AG10803 (cell line): ENCODE measurements at regions not wholly inside any gene's neighbourhood (a gene's known extent, or its start where the extent isn't known, plus 50 kb on each side); places are given as distances from the start of the nearest gene placed in this dataset.

ENCODE experiments used
- DNase-seq: peaks from one replicate; pipeline ENCODE4 v3.0.0; 2010; ENCODE audit warnings: low read depth
- H3K4me3 ChIP-seq: 2 replicates; pipeline ENCODE4 v1.5.1; 2011; ENCODE audit warnings: mild to moderate bottlenecking, low read length, control low read depth
- TF ChIP-seq, protein P1 (sequence below): conservative IDR thresholded peaks from 2 replicates; pipeline ENCODE4 v1.5.1; 2011; ENCODE audit warnings: mild to moderate bottlenecking, low read length, control low read depth, inconsistent platforms

GRCh38 chr1:229031481-229032341, 239.2 kb upstream of the RAB4A start:
- DNase-seq: no peak
- H3K4me3 ChIP-seq: no peak overlapping the region
- TF ChIP-seq, protein P1, sequence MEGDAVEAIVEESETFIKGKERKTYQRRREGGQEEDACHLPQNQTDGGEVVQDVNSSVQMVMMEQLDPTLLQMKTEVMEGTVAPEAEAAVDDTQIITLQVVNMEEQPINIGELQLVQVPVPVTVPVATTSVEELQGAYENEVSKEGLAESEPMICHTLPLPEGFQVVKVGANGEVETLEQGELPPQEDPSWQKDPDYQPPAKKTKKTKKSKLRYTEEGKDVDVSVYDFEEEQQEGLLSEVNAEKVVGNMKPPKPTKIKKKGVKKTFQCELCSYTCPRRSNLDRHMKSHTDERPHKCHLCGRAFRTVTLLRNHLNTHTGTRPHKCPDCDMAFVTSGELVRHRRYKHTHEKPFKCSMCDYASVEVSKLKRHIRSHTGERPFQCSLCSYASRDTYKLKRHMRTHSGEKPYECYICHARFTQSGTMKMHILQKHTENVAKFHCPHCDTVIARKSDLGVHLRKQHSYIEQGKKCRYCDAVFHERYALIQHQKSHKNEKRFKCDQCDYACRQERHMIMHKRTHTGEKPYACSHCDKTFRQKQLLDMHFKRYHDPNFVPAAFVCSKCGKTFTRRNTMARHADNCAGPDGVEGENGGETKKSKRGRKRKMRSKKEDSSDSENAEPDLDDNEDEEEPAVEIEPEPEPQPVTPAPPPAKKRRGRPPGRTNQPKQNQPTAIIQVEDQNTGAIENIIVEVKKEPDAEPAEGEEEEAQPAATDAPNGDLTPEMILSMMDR: no peak

DNA sequence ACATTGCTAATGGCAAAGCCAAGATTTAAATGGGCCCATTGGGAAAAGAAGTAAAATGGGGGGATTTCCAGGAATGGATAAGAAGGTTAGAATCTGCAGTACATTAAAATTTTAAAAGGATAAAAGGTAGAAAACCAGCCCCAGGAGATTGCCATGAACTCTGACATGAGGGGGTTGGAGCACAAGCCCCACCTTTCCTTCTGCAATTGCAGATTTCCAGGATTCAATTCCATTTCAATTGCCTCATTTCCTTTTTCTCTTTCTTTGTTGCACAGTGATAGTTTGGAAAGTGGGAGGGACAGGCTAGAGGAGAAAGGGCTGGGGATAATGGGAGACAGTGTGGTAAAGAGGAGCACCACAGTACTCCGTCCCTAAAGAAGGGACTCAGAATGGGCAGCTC, 238.5 kb upstream of the RAB4A start:
- no peak overlapping the region for H3K4me3 ChIP-seq
- TF ChIP-seq, protein P1: no peak
- no peak for DNase-seq

DNA sequence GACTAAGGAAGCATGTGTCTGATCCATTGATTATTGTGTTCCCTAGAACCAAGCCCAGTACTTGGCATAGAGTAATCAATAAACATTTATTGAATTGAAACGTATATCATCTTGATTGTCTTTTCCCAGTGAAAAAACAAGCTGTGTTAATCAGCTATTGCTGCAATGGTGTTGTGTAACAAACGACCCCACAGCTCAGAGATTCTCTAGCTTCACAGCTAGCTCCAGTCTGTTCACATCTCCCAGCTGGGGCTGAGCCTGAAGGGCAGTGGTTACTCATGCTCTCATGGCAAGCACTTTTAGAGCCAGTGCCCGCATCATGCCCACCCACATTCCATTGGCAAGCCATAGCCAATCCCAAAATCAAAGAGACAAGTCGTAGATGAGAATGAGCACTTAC, 237.4 kb upstream of the RAB4A start:
- no peak overlapping the region for H3K4me3 ChIP-seq
- TF ChIP-seq, protein P1: no peak
- DNase-seq: no peak

DNA sequence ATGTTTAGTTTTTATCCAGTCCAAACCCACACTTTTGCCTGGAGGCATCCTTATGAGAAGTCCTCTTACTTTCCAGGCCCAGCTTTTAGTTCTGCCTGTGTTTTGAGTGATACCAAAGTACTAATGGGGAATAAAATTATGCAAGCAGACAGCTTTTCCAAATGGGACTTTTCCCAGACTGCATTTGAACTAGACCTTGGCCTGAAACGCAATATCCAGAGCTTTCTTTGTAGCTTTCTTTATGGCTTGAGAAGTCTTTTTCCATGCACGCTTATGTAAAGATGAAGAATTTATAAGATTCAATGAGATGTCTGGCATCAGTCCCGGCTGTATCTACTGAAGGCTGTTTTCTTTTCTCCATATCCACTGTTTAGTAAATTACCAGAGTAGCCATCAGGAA, 236.6 kb upstream of the RAB4A start:
- DNase-seq: no peak
- TF ChIP-seq, protein P1: no peak

GRCh38 chr1:229035054-229035747, 235.7 kb upstream of the RAB4A start:
- TF ChIP-seq, protein P1: no peak
- DNase-seq: no peak
- no peak overlapping the region for H3K4me3 ChIP-seq

More for the DNA sequence above, 236.6 kb upstream of the RAB4A start:
- no peak overlapping the region for H3K4me3 ChIP-seq

DNA sequence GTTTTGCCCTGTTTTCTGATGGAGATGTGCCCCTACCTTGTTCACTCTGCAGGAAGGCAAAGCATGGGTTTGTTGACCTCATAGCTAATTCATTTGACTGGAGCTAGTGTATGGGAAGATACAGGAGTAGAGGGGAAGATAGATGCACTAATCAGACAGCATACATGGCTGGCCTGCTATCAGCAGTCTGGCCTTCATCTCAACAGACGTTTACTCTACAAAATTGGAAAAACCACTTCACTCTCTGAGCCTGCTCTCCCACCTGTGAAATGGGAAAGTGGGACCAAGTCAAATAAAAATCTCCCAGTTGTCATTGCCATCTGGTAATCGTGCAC, 235.2 kb upstream of the RAB4A start:
- TF ChIP-seq, protein P1: no peak
- no peak for DNase-seq
- no peak overlapping the region for H3K4me3 ChIP-seq
